H1 (cell line): ENCODE measurements at regions not wholly inside any gene's neighbourhood (a gene's known extent, or its start where the extent isn't known, plus 50 kb on each side); places are given as distances from the start of the nearest gene placed in this dataset.

ENCODE experiments used
- CBX8 ChIP-seq: fragments of 300-800, 300-1000 bp; sonication (generic); IDR thresholded peaks from 2 replicates; pipeline ENCODE4 v1.7.1; 2016; ENCODE audit warnings: low read depth, low read length, borderline replicate concordance
- SP2 ChIP-seq: IDR thresholded peaks from 2 replicates; pipeline ENCODE4 v1.6.1; 2012; ENCODE audit warnings: mild to moderate bottlenecking, low read length, inconsistent platforms

GRCh38 chr4:119977076-119977940, 89.3 kb downstream of the MAD2L1 start (continued):
- TF ChIP-seq SP2 (no peak), CBX8 (no peak)
